BJ (cell line): ENCODE measurements at regions not wholly inside any gene's neighbourhood (a gene's known extent, or its start where the extent isn't known, plus 50 kb on each side); places are given as distances from the start of the nearest gene placed in this dataset.

Source experiments
- CTCF ChIA-PET: fragments of 350-600 bp; formaldehyde crosslinking; extraction: SDS; loops from one replicate; lab custom pipeline; 2021; ENCODE audit warnings: antibody characterized with exemption, inconsistent platforms; lab: Yijun Ruan, JAX
- POLR2A ChIA-PET: fragments of 300-600 bp; sonication (Branson Sonifier 250); formaldehyde crosslinking; extraction: SDS; loops from one replicate; lab custom pipeline; 2021; ENCODE audit warnings: antibody characterized with exemption; lab: Charles Lee
- DNase-seq: peaks from one replicate; pipeline ENCODE4 v3.0.0-alpha.2; 2011; ENCODE audit warnings: low read depth
- H3K27me3 ChIP-seq: 2 replicates; pipeline ENCODE4 v1.6.0; 2011; ENCODE audit warnings: low read length; ENCODE audit not compliant: control insufficient read depth, insufficient read depth
- H3K36me3 ChIP-seq: 2 replicates; pipeline ENCODE4 v1.5.1; 2011; ENCODE audit warnings: low read length; ENCODE audit not compliant: control insufficient read depth, insufficient read depth
- H3K4me3 ChIP-seq: 2 replicates; pipeline ENCODE4 v1.5.1; 2011; ENCODE audit warnings: low read depth, mild to moderate bottlenecking, control low read depth, low read length
- CTCF ChIP-seq: IDR thresholded peaks from 2 replicates; pipeline ENCODE4 v1.5.1; 2011; ENCODE audit warnings: low read depth, mild to moderate bottlenecking, control low read depth, inconsistent platforms, low read length, moderate library complexity; ENCODE audit not compliant: insufficient read depth

GRCh38 chr6:137740967-137741761, 125.9 kb upstream of the TNFAIP3 start:
- POLR2A ChIA-PET = no interaction called here
- CTCF ChIA-PET = interaction anchor here (1.0 to 1.3 kb wide), 2 partner anchors 9 to 10 kb away, joined by 3 read pairs; no protein-coding TSS in a partner anchor
- no peaks in the 10 kb centered on the region; the same call in 1 of the 2 replicates for H3K27me3 ChIP-seq
- no peak for TF ChIP-seq CTCF
- H3K36me3 ChIP-seq = no peaks in the 10 kb centered on the region
- no peak for DNase-seq
- H3K4me3 ChIP-seq = no peak overlapping the region

DNA sequence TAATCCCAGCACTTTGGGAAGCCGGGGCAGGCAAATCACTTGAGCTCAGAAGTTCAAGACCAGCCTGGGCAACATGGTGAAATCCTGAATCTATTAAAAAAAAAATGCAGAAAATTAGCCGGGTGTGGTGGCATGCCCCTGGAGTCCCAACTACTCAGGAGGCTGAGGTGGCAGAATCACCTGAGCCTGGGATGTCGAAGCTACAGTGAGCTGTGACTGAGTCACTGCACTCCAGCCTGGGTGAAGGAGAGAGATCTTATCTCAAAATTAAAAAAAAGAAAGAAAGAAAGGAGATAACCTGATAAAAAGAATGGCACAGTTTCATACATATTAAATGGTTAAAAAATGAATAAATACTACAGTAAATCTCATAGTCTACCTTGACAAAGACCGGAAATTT, 123.6 kb upstream of the TNFAIP3 start:
- Histone ChIP-seq H3K36me3 (no peaks in the 10 kb centered on the region), H3K27me3 (no peaks in the 10 kb centered on the region; the same call in 1 of the 2 replicates), H3K4me3 (no peak overlapping the region)
- no peak for DNase-seq
- POLR2A ChIA-PET = no interaction called here
- CTCF ChIA-PET = interaction anchor here (0.6 to 1.8 kb wide), 4 partner anchors 9 to 204 kb away, joined by 3 to 5 read pairs (median 4); no protein-coding TSS in a partner anchor
- TF ChIP-seq CTCF = no peak

GRCh38 chr6:137744877-137745276, 122.2 kb upstream of the TNFAIP3 start:
- CTCF ChIA-PET = no interaction called here
- POLR2A ChIA-PET = no interaction called here

GRCh38 chr6:137745321-137745720, 121.7 kb upstream of the TNFAIP3 start:
- no peak for DNase-seq
- ChIA-PET POLR2A (no interaction called here), CTCF (no interaction called here)
- no peak overlapping the region for H3K4me3 ChIP-seq
- H3K36me3 ChIP-seq = no peaks in the 10 kb centered on the region
- H3K27me3 ChIP-seq = no peaks in the 10 kb centered on the region; the same call in 1 of the 2 replicates
- TF ChIP-seq CTCF = no peak

More at GRCh38 chr6:137744877-137745276, 122.2 kb upstream of the TNFAIP3 start:
- H3K27me3 ChIP-seq = no peaks in the 10 kb centered on the region; the same call in 1 of the 2 replicates
- no peak overlapping the region for H3K4me3 ChIP-seq
- TF ChIP-seq CTCF = no peak
- H3K36me3 ChIP-seq = no peaks in the 10 kb centered on the region
- DNase-seq = no peak

DNA sequence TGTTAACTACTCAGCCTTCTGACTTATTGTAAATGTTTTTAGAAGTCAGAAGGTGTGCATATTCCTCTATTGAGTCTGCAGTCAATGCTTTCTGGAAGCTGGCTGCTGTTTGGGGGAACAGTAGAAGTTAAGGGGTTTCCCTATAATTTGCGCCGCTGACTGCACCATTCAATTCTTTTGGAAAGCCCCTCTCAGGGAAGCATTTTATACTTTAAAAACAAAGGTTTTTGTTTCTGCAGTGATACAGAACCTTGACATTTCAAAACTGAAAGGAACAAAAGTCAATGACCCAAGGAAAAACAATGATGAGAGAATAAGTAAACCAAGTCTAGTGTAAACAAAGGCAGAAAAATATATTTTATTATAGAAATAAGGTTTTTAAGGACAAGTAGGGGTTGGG, 120.8 kb upstream of the TNFAIP3 start:
- no peaks in the 10 kb centered on the region for H3K36me3 ChIP-seq
- no peak for DNase-seq
- no peak for TF ChIP-seq CTCF
- ChIA-PET POLR2A (no interaction called here), CTCF (no interaction called here)
- no peak overlapping the region for H3K4me3 ChIP-seq
- H3K27me3 ChIP-seq = no peaks in the 10 kb centered on the region; the same call in 1 of the 2 replicates
